HEK293T (cell line): ENCODE measurements at regions not wholly inside any gene's neighbourhood (a gene's known extent, or its start where the extent isn't known, plus 50 kb on each side); places are given as distances from the start of the nearest gene placed in this dataset.

ENCODE experiments used
- CTCF ChIA-PET: fragments of 350-600 bp; formaldehyde crosslinking; extraction: SDS; loops from one replicate; lab custom pipeline; 2021; ENCODE audit warnings: antibody characterized with exemption, inconsistent platforms; lab: Yijun Ruan, JAX
- POLR2A ChIA-PET: fragments of 350-600 bp; formaldehyde crosslinking; extraction: SDS; loops from one replicate; lab custom pipeline; 2020; ENCODE audit warnings: antibody characterized with exemption, inconsistent platforms; lab: Yijun Ruan, JAX
- DNase-seq: peaks from one replicate; pipeline ENCODE4 v3.0.0; 2012; ENCODE audit warnings: mixed read lengths; ENCODE audit errors: extremely low spot score
- ARNT ChIP-seq: fragments of 450-650 bp; IDR thresholded peaks from 2 replicates; pipeline ENCODE4 v1.6.1; 2017; ENCODE audit warnings: mild to moderate bottlenecking
- BHLHE40 ChIP-seq: fragments of 450-650 bp; IDR thresholded peaks from 2 replicates; pipeline ENCODE4 v1.6.1; 2016; ENCODE audit warnings: mild to moderate bottlenecking, moderate library complexity, borderline replicate concordance
- CTBP1 ChIP-seq: fragments of 450-650 bp; IDR thresholded peaks from 2 replicates; pipeline ENCODE4 v1.6.1; 2016; ENCODE audit warnings: borderline replicate concordance
- ELF4 ChIP-seq: fragments of 450-650 bp; IDR thresholded peaks from 2 replicates; pipeline ENCODE4 v1.6.1; 2017; ENCODE audit warnings: antibody characterized with exemption
- FOXA1 ChIP-seq: fragments of 450-650 bp; IDR thresholded peaks from 2 replicates; pipeline ENCODE4 v1.6.1; 2016; ENCODE audit warnings: mild to moderate bottlenecking
- FOXK2 ChIP-seq: fragments of 450-650 bp; IDR thresholded peaks from 2 replicates; pipeline ENCODE4 v1.6.1; 2016; ENCODE audit warnings: mild to moderate bottlenecking
- FOXM1 ChIP-seq: fragments of 450-650 bp; IDR thresholded peaks from 2 replicates; pipeline ENCODE4 v1.6.1; 2017; ENCODE audit warnings: mild to moderate bottlenecking, borderline replicate concordance
- HDGF ChIP-seq: fragments of 450-650 bp; IDR thresholded peaks from 2 replicates; pipeline ENCODE4 v1.6.1; 2017; ENCODE audit warnings: antibody characterized with exemption, borderline replicate concordance
- L3MBTL2 ChIP-seq: fragments of 450-650 bp; conservative IDR thresholded peaks from 2 replicates; pipeline ENCODE4 v1.6.1; 2016; ENCODE audit warnings: mild to moderate bottlenecking
- LEF1 ChIP-seq: fragments of 450-650 bp; IDR thresholded peaks from 2 replicates; pipeline ENCODE4 v1.6.1; 2017; ENCODE audit warnings: mild to moderate bottlenecking, borderline replicate concordance
- NFRKB ChIP-seq: fragments of 450-650 bp; IDR thresholded peaks from 2 replicates; pipeline ENCODE4 v1.6.1; 2016; ENCODE audit warnings: mild to moderate bottlenecking, moderate library complexity
- SP1 ChIP-seq: fragments of 450-650 bp; IDR thresholded peaks from 2 replicates; pipeline ENCODE4 v1.6.1; 2017
- SUZ12 ChIP-seq: fragments of 450-650 bp; IDR thresholded peaks from 2 replicates; pipeline ENCODE4 v1.6.1; 2016; ENCODE audit warnings: mild to moderate bottlenecking
- TARDBP ChIP-seq: fragments of 450-650 bp; IDR thresholded peaks from 2 replicates; pipeline ENCODE4 v1.6.1; 2016
- ZNF384 ChIP-seq: fragments of 450-650 bp; IDR thresholded peaks from 2 replicates; pipeline ENCODE4 v1.6.1; 2016
- TF ChIP-seq, protein P1 (sequence below): fragments of 450-650 bp; IDR thresholded peaks from 2 replicates; pipeline ENCODE4 v1.6.1; 2016

GRCh38 chr22:48618326-48618725 lies 1209.3 kb downstream of the BRD1 start:
- DNase-seq: no peak
- ChIA-PET POLR2A (no interaction called here), CTCF (no interaction called here)
- no peak for TF ChIP-seq CTBP1
- no peak for TF ChIP-seq ZNF384
- no peak for TF ChIP-seq LEF1
- peak; percentile 31 for TF ChIP-seq L3MBTL2
- TF ChIP-seq, protein P1, sequence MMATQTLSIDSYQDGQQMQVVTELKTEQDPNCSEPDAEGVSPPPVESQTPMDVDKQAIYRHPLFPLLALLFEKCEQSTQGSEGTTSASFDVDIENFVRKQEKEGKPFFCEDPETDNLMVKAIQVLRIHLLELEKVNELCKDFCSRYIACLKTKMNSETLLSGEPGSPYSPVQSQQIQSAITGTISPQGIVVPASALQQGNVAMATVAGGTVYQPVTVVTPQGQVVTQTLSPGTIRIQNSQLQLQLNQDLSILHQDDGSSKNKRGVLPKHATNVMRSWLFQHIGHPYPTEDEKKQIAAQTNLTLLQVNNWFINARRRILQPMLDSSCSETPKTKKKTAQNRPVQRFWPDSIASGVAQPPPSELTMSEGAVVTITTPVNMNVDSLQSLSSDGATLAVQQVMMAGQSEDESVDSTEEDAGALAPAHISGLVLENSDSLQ: no peak
- 0 out of 2 replicates have a peak, but pooled peaks have one; percentile 38 for TF ChIP-seq ARNT
- TF ChIP-seq FOXM1: no peak
- no peak for TF ChIP-seq SUZ12
- no peak for TF ChIP-seq FOXA1
- no peak for TF ChIP-seq BHLHE40
- no peak for TF ChIP-seq TARDBP

- ChIA-PET POLR2A (no interaction called here), CTCF (no interaction called here)
- no peak for DNase-seq
- TF ChIP-seq ELF4: no peak
- TF ChIP-seq ZNF384: no peak
- no peak for TF ChIP-seq SP1
- TF ChIP-seq TARDBP: no peak
- no peak for TF ChIP-seq FOXK2
- TF ChIP-seq, protein P1: no peak
- TF ChIP-seq ARNT: no peak
- no peak for TF ChIP-seq FOXA1
- TF ChIP-seq SUZ12: no peak
- TF ChIP-seq HDGF: no peak
- no peak for TF ChIP-seq L3MBTL2
- TF ChIP-seq NFRKB: no peak
- TF ChIP-seq FOXM1: no peak
- no peak for TF ChIP-seq CTBP1
- no peak for TF ChIP-seq LEF1
These were observed 1211.0 kb downstream of the BRD1 start for GRCh38 chr22:48616656-48617055.

- CTCF ChIA-PET: no interaction called here
- DNase-seq: no peak
- POLR2A ChIA-PET: no interaction called here
- TF ChIP-seq FOXK2 (no peak), HDGF (no peak), L3MBTL2 (no peak), CTBP1 (no peak), BHLHE40 (no peak), LEF1 (no peak), ELF4 (no peak), ARNT (no peak), NFRKB (no peak), FOXM1 (no peak), SUZ12 (no peak), SP1 (no peak), TARDBP (no peak), FOXA1 (no peak), ZNF384 (no peak)
- TF ChIP-seq, protein P1: no peak
These were observed 1212.3 kb downstream of the BRD1 start for GRCh38 chr22:48615171-48616008.

DNA sequence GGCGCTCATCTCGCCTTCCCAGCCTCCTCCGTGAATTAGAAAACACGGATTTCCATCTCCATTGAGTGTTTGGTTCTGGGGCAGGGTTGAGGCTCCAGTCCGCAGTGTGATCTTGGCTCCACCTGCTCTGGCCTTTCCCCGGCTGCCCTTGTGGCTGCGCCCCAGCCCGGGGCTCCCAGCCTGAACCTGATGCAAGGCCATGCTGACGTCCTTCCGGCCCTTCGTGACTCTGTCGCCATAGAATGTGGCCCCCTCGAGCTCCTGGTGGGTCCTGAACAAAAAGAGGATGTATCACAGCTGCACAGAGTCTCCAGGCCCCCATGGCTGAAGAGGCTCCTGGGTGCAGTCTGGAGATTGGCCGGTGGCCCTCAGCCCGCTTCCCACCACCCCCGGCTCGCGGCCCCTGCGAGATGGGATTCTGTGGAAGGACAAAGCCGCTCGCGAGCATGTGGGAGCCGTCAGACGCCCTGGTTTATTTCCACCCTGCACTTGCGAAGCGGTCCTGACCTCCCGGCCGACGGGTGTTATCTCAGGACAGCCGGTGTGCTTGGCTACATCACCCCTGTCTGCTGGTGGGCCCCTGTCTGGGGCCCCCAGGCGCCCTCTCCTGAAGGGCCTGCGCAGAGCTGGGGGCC lies 1214.0 kb downstream of the BRD1 start:
- TF ChIP-seq CTBP1 (no peak), NFRKB (no peak), ZNF384 (no peak), FOXM1 (no peak), FOXK2 (no peak), SUZ12 (no peak), BHLHE40 (no peak), FOXA1 (no peak), TARDBP (no peak), ARNT (no peak), HDGF (no peak), LEF1 (no peak), L3MBTL2 (no peak)
- TF ChIP-seq, protein P1: no peak
- DNase-seq: no peak
- CTCF ChIA-PET: no interaction called here
- POLR2A ChIA-PET: no interaction called here
